Peyer's patch (tissue), 4 donors: ENCODE measurements at regions not wholly inside any gene's neighbourhood (a gene's known extent, or its start where the extent isn't known, plus 50 kb on each side); places are given as distances from the start of the nearest gene placed in this dataset.

Experiments
- DNase-seq, 3 donors: peaks; one replicate each; pipeline ENCODE4 v3.0.0-alpha.2; 2017 to 2019
- H3K27ac ChIP-seq, 4 donors: fragments of 200-600 bp; sonication (generic); one replicate each; pipeline ENCODE4 v1.5.1; 2016 to 2019
- H3K27me3 ChIP-seq, 2 donors: fragments of 200-600 bp; sonication (generic); one replicate each; pipeline ENCODE4 v1.5.1; 2019
- H3K36me3 ChIP-seq, 3 donors: fragments of 200-600 bp; sonication (generic); one replicate each; pipeline ENCODE4 v1.5.1; 2016 to 2019
- H3K4me1 ChIP-seq, 4 donors: fragments of 200-600 bp; sonication (generic); one replicate each; pipeline ENCODE4 v1.5.1; 2016 to 2019
- H3K4me3 ChIP-seq, 4 donors: fragments of 200-600 bp; sonication (generic); 1 replicate in 3 of 4; 2 replicates in 1 of 4; pipeline ENCODE4 v1.5.1; 2016 to 2019; ENCODE audit warnings: mild to moderate bottlenecking in 1 of 4
- H3K9me3 ChIP-seq, 4 donors: fragments of 200-600 bp; sonication (generic); one replicate each; pipeline ENCODE4 v1.5.1; 2016 to 2019; ENCODE audit warnings: mild to moderate bottlenecking in 1 of 4
- CTCF ChIP-seq, 6 experiments: fragments of 450-650 bp in 4 of 6; fragments of 200-600 bp in 2 of 6; sonication (generic) in 1 of 6; IDR thresholded peaks; one replicate each; pipeline ENCODE4 v1.5.1; 2017 to 2019; ENCODE audit warnings: antibody characterized with exemption in 6 of 6, mild to moderate bottlenecking in 3 of 6, moderate library complexity in 1 of 6
- POLR2A ChIP-seq, 2 donors: fragments of 450-650 bp; IDR thresholded peaks; one replicate each; pipeline ENCODE4 v1.5.1; 2017; ENCODE audit warnings: antibody characterized with exemption in 2 of 2, mild to moderate bottlenecking in 2 of 2, moderate library complexity in 2 of 2

- no peak overlapping the region for H3K27ac ChIP-seq
- no peak overlapping the region for H3K4me3 ChIP-seq
- TF ChIP-seq CTCF (IDR thresholded peaks at IDR 0.05), result no peak
- TF ChIP-seq POLR2A (IDR thresholded peaks at IDR 0.05), result no peak
- no peak for DNase-seq
- H3K9me3 ChIP-seq, result no peaks in the 10 kb centered on the region
- no peaks in the 10 kb centered on the region for H3K4me1 ChIP-seq
- no peaks in the 10 kb centered on the region for H3K27me3 ChIP-seq
- no peaks in the 10 kb centered on the region for H3K36me3 ChIP-seq
Measured at GRCh38 chr3:8154617-8155016, 347.0 kb upstream of the LMCD1 start.

- no peak overlapping the region for H3K27ac ChIP-seq
- H3K27me3 ChIP-seq, result no peaks in the 10 kb centered on the region
- H3K4me3 ChIP-seq, result no peak overlapping the region
- DNase-seq, result no peak
- H3K4me1 ChIP-seq, result no peaks in the 10 kb centered on the region
- H3K9me3 ChIP-seq, result no peaks in the 10 kb centered on the region
- TF ChIP-seq CTCF (IDR thresholded peaks at IDR 0.05) (no peak), POLR2A (IDR thresholded peaks at IDR 0.05) (no peak)
- no peaks in the 10 kb centered on the region for H3K36me3 ChIP-seq
Measured at GRCh38 chr3:8156138-8156537, 345.5 kb upstream of the LMCD1 start.

GRCh38 chr3:8156831-8157230 is 344.8 kb upstream of the LMCD1 start:
- Histone ChIP-seq H3K4me3 (no peak overlapping the region), H3K4me1 (no peaks in the 10 kb centered on the region), H3K27ac (no peak overlapping the region), H3K36me3 (no peaks in the 10 kb centered on the region), H3K9me3 (no peaks in the 10 kb centered on the region), H3K27me3 (no peaks in the 10 kb centered on the region)
- DNase-seq, result no peak
- TF ChIP-seq POLR2A (IDR thresholded peaks at IDR 0.05) (no peak), CTCF (IDR thresholded peaks at IDR 0.05) (no peak)

- H3K4me1 ChIP-seq, result no peaks in the 10 kb centered on the region
- H3K4me3 ChIP-seq, result no peak overlapping the region
- no peak for TF ChIP-seq POLR2A (IDR thresholded peaks at IDR 0.05)
- H3K36me3 ChIP-seq, result no peaks in the 10 kb centered on the region
- no peaks in the 10 kb centered on the region for H3K27me3 ChIP-seq
- H3K9me3 ChIP-seq, result no peaks in the 10 kb centered on the region
- DNase-seq, result no peak
- no peak overlapping the region for H3K27ac ChIP-seq
Measured at GRCh38 chr3:8157640-8158039, 344.0 kb upstream of the LMCD1 start.

- Histone ChIP-seq H3K36me3 (no peaks in the 10 kb centered on the region), H3K4me1 (no peaks in the 10 kb centered on the region), H3K27ac (no peak overlapping the region), H3K9me3 (no peaks in the 10 kb centered on the region), H3K4me3 (no peak overlapping the region), H3K27me3 (no peaks in the 10 kb centered on the region)
- no peak for DNase-seq
- TF ChIP-seq POLR2A (IDR thresholded peaks at IDR 0.05) (no peak), CTCF (IDR thresholded peaks at IDR 0.05) (no peak)
Measured at GRCh38 chr3:8164145-8164544, 337.5 kb upstream of the LMCD1 start.

GRCh38 chr3:8166014-8166413 is 335.6 kb upstream of the LMCD1 start:
- no peak for TF ChIP-seq CTCF (IDR thresholded peaks at IDR 0.05)
- TF ChIP-seq POLR2A (IDR thresholded peaks at IDR 0.05), result no peak
- Histone ChIP-seq H3K9me3 (no peaks in the 10 kb centered on the region), H3K27me3 (no peaks in the 10 kb centered on the region), H3K27ac (no peak overlapping the region), H3K4me3 (no peak overlapping the region), H3K4me1 (no peaks in the 10 kb centered on the region), H3K36me3 (no peaks in the 10 kb centered on the region)
- no peak for DNase-seq
